ENCODE measurements at regions not wholly inside any gene's neighbourhood (a gene's known extent, or its start where the extent isn't known, plus 50 kb on each side); places are given as distances from the start of the nearest gene placed in this dataset.
"Not testable (repeated sequence)": the region's sequence is repeated elsewhere in the genome, so short reads cannot be mapped to it uniquely, and the experiment has no call there.

GRCh38 chr4:189800545-189801088, 140.1 kb upstream of the FRG1 start:
- Mint-ChIP-seq H3K27ac (no peak overlapping the region), H3K4me3 (no peak overlapping the region), H3K9me3 (no peaks in the 10 kb centered on the region), H3K27me3 (no peaks in the 10 kb centered on the region), H3K36me3 (no peaks in the 10 kb centered on the region), H3K4me1 (no peaks in the 10 kb centered on the region)
- ATAC-seq (ENCODE audit: low read depth) (no peak), DNase-seq (no peak)
- POLR2A ChIA-PET = no interaction called here

DNA sequence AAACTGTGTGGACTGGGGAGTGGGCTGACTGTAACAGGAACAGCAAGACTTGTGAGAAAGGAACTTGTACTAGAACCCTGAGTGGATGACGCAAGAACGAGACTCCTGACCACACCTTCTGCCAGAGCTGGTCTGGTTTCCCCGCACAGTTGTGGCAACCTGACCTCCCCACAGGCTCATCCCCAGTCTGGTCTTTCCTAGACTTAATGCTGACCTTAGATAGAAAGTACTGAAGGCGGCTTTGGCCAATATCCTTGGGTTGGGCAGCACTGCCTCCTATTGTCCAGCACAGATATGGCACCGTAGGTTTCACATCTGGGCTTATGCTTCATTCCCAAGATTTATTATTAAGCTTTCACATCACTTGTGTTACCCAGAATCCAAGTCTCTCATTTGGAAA, 137.8 kb upstream of the FRG1 start:
- DNase-seq (no peak), ATAC-seq (ENCODE audit: low read depth) (no peak)
- Mint-ChIP-seq H3K36me3 (no peaks in the 10 kb centered on the region), H3K9me3 (peaks cover under 1% of the 10 kb centered on the region), H3K4me3 (no peak overlapping the region), H3K27me3 (no peaks in the 10 kb centered on the region), H3K27ac (no peak overlapping the region), H3K4me1 (no peaks in the 10 kb centered on the region)
- POLR2A ChIA-PET = no interaction called here

GRCh38 chr4:189804894-189805293, 135.8 kb upstream of the FRG1 start:
- ATAC-seq (ENCODE audit: low read depth) = no peak
- POLR2A ChIA-PET = no interaction called here
- no peak for DNase-seq

DNA sequence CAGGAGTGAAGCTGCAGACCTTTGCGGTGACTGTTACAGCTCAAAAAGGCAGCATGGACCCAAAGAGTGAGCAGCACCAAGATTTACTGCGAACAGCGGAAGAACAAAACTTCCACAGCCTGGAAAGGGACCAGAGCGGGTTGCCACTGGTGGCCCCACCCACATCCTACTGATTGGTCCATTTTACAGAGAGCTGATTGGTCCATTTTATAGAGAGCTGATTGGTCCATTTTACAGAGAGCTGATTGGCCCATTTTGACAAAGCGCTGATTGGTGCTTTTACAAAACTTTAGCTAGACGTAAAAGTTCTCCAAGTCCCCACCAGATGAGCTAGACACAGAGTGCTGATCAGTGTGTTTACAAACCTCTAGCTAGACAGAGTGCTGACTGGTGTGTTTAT, 134.2 kb upstream of the FRG1 start:
- Mint-ChIP-seq H3K4me3 (no peak overlapping the region), H3K9me3 (peaks cover 6% of the 10 kb centered on the region), H3K27me3 (peaks cover 2% of the 10 kb centered on the region), H3K36me3 (peaks cover 2% of the 10 kb centered on the region), H3K27ac (no peak overlapping the region), H3K4me1 (no peaks in the 10 kb centered on the region)
- ATAC-seq (ENCODE audit: low read depth) (no peak), DNase-seq (no peak)
- POLR2A ChIA-PET = no interaction called here

More at GRCh38 chr4:189804894-189805293, 135.8 kb upstream of the FRG1 start:
- no peak overlapping the region for H3K4me3 Mint-ChIP-seq
- no peaks in the 10 kb centered on the region for H3K27me3 Mint-ChIP-seq
- peaks cover 3% of the 10 kb centered on the region for H3K9me3 Mint-ChIP-seq
- H3K27ac Mint-ChIP-seq = no peak overlapping the region
- H3K4me1 Mint-ChIP-seq = no peaks in the 10 kb centered on the region
- H3K36me3 Mint-ChIP-seq = no peaks in the 10 kb centered on the region

GRCh38 chr4:189807031-189807430, 133.6 kb upstream of the FRG1 start:
- POLR2A ChIA-PET = no interaction called here
- DNase-seq (no peak), ATAC-seq (ENCODE audit: low read depth) (no peak)
- Mint-ChIP-seq H3K36me3 (peaks cover 2% of the 10 kb centered on the region), H3K27me3 (peaks cover 2% of the 10 kb centered on the region), H3K27ac (no peak overlapping the region), H3K4me3 (no peak overlapping the region), H3K4me1 (no peaks in the 10 kb centered on the region), H3K9me3 (peaks cover 6% of the 10 kb centered on the region)

DNA sequence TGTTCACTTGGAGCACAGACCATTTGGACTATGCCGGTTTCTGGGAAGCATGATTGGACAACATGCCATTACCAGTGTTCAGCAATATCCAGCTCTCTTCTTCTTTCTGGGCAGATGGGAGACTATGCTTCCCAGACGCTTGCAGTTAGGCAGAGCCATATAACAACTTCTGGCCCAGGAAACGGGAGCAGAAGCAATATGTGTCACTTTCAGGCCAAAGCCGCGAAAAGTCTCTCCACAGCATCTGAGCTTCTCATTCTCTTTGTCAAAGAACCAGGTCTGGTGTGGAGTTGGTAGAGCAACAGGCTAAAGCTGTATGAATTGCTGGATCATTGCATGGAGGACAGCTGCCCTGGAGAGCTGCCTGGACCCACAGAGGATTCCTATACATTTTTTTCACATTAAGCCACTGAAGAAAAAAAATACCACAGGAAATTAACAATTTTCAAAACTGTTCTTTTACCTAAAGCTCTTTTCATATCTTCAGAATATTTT, 131.4 kb upstream of the FRG1 start:
- Mint-ChIP-seq H3K9me3 (peaks cover 6% of the 10 kb centered on the region), H3K4me1 (no peaks in the 10 kb centered on the region), H3K27me3 (peaks cover 2% of the 10 kb centered on the region), H3K36me3 (peaks cover 2% of the 10 kb centered on the region), H3K4me3 (no peak overlapping the region), H3K27ac (no peak overlapping the region)
- ATAC-seq (ENCODE audit: low read depth) (no peak), DNase-seq (no peak)
- POLR2A ChIA-PET = no interaction called here

- POLR2A ChIA-PET = no interaction called here
- Mint-ChIP-seq H3K27me3 (peaks cover 2% of the 10 kb centered on the region), H3K27ac (no peak overlapping the region), H3K4me3 (no peak overlapping the region), H3K9me3 (peaks cover 6% of the 10 kb centered on the region), H3K4me1 (no peaks in the 10 kb centered on the region), H3K36me3 (peaks cover 2% of the 10 kb centered on the region)
- DNase-seq (no peak), ATAC-seq (ENCODE audit: low read depth) (no peak)
These were observed 130.8 kb upstream of the FRG1 start for GRCh38 chr4:189809839-189810238.

GRCh38 chr4:189810318-189811181, 130.1 kb upstream of the FRG1 start:
- ATAC-seq (ENCODE audit: low read depth); DNase-seq; POLR2A ChIA-PET; H3K36me3 Mint-ChIP-seq; H3K9me3 Mint-ChIP-seq; H3K27me3 Mint-ChIP-seq; H3K27ac Mint-ChIP-seq; H3K4me3 Mint-ChIP-seq; H3K4me1 Mint-ChIP-seq: not testable (repeated sequence)

- H3K27ac Mint-ChIP-seq = no peak overlapping the region
- ATAC-seq (ENCODE audit: low read depth) = no peak
- peaks cover 3% of the 10 kb centered on the region for H3K9me3 Mint-ChIP-seq
These were observed 125.1 kb upstream of the FRG1 start for GRCh38 chr4:189815404-189816192.

GRCh38 chr4:189822326-189822725, 118.3 kb upstream of the FRG1 start:
- DNase-seq = no peak
- Mint-ChIP-seq H3K9me3 (no peaks in the 10 kb centered on the region), H3K4me3 (no peak overlapping the region), H3K27me3 (no peaks in the 10 kb centered on the region), H3K4me1 (no peaks in the 10 kb centered on the region), H3K36me3 (no peaks in the 10 kb centered on the region), H3K27ac (no peak overlapping the region)
- ATAC-seq (ENCODE audit: low read depth) = no peak
- POLR2A ChIA-PET = no interaction called here

More at GRCh38 chr4:189815404-189816192, 125.1 kb upstream of the FRG1 start:
- POLR2A ChIA-PET = no interaction called here
- H3K4me1 Mint-ChIP-seq = no peaks in the 10 kb centered on the region
- no peak for DNase-seq
- peaks cover 2% of the 10 kb centered on the region for H3K27me3 Mint-ChIP-seq
- H3K4me3 Mint-ChIP-seq = no peak overlapping the region
- peaks cover 2% of the 10 kb centered on the region for H3K36me3 Mint-ChIP-seq

DNA sequence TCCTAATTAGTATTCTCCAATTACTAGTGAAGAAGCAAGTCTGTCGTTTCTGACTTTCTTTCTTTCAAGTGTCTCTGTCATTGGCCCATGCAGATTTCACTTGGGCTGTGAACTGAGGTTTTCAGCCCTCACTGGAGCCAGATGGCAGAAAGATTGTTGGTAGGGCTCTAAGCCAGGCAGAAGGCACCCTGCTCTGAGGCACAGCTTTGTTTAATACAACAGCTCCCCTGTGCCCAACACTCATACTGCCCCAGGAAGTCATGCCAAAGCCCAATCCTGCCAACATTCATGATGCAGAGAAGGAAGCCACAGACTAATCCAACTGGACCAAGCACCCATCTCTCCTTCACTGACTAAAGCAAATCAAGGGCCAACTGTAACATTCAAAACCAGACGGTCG, 117.1 kb upstream of the FRG1 start:
- no peak for DNase-seq
- Mint-ChIP-seq H3K4me3 (no peak overlapping the region), H3K27me3 (no peaks in the 10 kb centered on the region), H3K36me3 (no peaks in the 10 kb centered on the region), H3K4me1 (no peaks in the 10 kb centered on the region), H3K27ac (no peak overlapping the region), H3K9me3 (no peaks in the 10 kb centered on the region)
- POLR2A ChIA-PET = no interaction called here
- no peak for ATAC-seq (ENCODE audit: low read depth)

DNA sequence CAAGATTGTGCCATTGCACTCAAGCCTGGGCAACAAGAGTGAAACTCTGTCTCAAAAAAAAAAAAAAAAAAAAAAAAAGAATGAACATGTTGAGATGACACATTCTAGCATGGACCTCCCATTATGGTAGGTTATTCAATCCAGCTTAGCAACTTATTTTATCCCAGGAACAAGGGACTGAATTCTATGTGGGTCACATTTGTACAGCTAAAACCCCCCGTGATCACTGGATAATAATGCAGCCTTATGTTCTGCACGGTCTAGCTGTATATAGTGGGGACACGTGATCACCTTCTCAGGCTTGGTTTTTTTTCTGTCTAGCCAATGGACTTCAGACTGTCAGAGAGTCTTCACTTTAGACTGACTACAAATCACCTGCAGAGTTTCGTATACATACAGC, 115.2 kb upstream of the FRG1 start:
- ATAC-seq (ENCODE audit: low read depth) = no peak
- POLR2A ChIA-PET = no interaction called here
- DNase-seq = no peak
- H3K9me3 Mint-ChIP-seq = no peaks in the 10 kb centered on the region
- no peaks in the 10 kb centered on the region for H3K27me3 Mint-ChIP-seq
- H3K4me1 Mint-ChIP-seq = no peaks in the 10 kb centered on the region
- no peak overlapping the region for H3K4me3 Mint-ChIP-seq
- H3K36me3 Mint-ChIP-seq = no peaks in the 10 kb centered on the region
- no peak overlapping the region for H3K27ac Mint-ChIP-seq

DNA sequence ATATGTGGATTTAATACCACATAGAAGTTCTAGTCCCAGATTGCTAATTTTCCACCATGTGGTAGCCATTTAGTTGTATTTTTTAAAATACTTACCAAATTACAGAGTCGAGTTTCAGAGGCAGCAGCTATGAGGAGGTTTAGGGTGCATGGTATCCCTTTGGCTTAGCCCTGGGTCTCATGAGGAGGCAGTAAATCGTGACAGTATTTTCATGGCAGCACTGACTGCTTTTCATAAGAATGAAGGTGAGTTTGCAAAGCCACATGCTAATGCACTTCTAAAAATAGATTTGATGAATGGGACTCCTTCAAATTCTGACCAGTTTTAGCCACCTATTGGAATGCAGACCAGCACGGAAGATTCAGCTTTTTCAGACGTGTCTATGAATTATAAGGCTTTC, 114.0 kb upstream of the FRG1 start:
- POLR2A ChIA-PET = no interaction called here
- no peaks in the 10 kb centered on the region for H3K27me3 Mint-ChIP-seq
- H3K9me3 Mint-ChIP-seq = no peaks in the 10 kb centered on the region
- H3K36me3 Mint-ChIP-seq = no peaks in the 10 kb centered on the region
- DNase-seq (no peak), ATAC-seq (ENCODE audit: low read depth) (no peak)
- no peaks in the 10 kb centered on the region for H3K4me1 Mint-ChIP-seq
- no peak overlapping the region for H3K4me3 Mint-ChIP-seq
- H3K27ac Mint-ChIP-seq = no peak overlapping the region
